GM18498 (cell line): ENCODE measurements at regions not wholly inside any gene's neighbourhood (a gene's known extent, or its start where the extent isn't known, plus 50 kb on each side); places are given as distances from the start of the nearest gene placed in this dataset.

ENCODE experiments used
- ATAC-seq: cut with Tn5 transposase; IDR thresholded peaks from one replicate; pipeline ENCODE4 v1.9.1; 2021; ENCODE audit warnings: mild to moderate bottlenecking, moderate library complexity; ENCODE audit not compliant: unreplicated experiment

DNA sequence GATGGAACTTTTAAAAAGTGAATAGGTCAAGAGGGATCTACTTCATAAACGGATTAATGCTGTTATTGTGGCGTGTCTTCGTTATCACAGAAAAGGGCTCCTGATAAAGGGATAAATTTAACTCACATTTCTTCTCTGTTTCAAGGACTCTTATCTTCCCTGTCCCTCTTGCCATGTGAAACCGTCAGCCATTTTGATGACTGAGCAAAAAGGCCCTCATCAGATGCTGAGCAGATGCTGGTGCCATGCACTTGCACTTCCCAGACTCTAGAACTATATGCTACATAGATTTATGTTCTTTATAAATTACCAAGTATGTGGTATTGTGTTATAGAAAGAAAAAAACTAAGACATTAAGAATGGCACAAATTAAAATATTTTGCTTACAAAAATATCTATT is 1011.8 kb upstream of the GBE1 start:
- no peak for ATAC-seq

DNA sequence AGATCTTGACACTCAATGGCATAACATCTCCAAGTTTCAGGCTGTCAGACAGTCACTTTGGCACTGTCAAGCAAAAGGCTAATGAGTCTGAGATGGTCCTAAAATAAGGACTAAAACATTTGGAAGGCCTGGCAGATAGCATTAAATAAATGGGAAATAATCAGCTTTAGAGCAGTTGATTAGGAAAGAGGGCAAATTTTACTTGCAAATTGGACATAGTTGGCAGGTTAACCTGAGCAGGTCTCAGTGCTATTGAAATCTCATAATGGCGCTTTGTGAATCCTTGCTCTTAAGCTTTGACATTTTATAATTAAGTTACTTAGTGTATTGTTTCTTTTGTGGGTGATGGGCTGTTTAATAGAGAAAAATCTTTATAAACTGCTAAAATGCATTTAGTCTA is 1003.1 kb upstream of the GBE1 start:
- ATAC-seq, result no peak

DNA sequence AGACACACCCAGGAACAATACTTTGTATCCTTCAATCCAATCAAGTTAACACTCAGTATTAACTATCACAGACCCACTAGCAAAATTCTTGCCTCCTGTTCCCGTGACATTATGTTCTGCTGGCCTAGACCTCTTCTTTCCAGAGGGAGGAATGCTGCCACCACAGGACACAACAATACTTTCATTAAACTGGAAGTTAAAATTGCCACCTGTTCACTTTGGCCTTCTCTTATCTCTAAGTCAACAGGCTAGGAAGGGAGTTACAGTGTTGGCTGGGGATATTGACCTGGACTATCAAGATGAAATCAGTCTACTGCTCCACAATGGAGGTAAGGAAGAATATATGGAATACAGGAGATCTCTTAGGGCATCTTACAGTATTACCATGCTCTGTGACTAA is 1000.4 kb upstream of the GBE1 start:
- no peak for ATAC-seq

DNA sequence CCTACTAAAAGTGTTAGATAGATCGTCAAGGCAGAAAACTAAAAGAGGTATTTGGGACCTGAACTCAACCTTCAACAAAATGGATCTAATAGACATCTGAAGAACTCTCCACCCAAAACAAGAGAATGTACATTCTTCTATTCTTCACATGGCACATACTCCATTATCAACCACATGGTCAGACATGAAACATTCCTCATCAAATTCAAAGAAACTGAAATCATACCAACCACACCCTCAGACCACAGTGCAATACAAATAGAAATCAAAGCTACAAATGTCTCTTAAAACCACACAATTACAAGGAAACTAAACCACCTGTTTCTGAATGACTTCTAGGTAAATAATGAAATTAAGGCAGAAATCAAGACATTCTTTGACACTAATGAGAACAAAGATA is 984.1 kb upstream of the GBE1 start:
- no peak for ATAC-seq

DNA sequence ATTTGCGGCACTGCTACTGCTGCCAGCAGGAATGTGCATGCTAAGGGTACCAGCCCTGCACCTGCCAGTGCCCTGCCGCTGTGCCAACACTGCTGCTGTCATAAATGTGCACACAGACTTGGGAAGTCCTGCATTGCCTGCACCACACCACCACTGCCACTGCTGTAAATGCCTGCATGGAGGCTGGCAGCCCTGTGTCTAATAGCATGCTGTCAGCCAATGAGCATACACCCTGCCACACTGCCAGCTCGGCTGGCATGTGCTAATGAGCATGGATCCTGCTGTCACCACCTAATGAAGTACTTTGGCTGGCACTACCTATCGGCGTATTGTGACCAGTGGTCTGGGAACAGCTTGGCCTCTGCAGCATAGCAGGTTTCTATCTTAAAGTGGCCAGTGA is 981.8 kb upstream of the GBE1 start:
- ATAC-seq, result no peak

DNA sequence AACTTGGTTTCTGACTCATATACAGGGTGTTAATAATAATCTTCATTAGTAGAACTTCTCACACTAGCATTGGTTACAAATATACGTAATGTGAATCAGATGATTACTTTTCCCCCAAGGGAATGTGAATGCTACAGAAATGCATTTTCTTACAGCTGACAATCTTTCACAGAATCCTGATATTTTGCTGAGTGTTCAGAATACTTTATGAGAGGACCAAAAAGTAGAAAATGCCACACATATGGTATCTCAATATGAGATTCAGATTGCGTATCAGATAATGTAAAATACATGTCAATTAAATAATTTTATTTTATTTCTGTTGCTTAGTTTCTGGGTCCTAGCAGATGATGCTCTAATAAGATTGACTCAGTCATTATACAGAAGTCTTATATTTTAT is 979.9 kb upstream of the GBE1 start:
- no peak for ATAC-seq

DNA sequence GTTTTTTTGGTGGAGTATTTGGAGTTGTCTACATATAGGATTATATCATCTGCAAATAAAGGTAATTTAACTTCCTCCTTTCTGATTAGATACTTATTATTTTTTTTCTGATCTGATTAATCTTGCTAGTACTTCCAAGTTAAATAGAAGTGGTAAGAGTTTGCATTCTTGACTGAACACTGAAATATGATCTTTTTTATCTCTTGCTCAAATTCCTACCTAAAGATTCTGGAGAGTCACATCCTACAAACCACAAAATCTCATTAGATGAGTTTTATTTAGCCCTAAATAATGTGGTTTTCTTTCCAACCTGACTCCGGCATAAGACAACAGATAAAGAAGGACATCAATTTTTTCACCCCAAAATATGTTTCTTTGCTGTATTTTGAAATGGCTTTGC is 977.9 kb upstream of the GBE1 start:
- no peak for ATAC-seq

DNA sequence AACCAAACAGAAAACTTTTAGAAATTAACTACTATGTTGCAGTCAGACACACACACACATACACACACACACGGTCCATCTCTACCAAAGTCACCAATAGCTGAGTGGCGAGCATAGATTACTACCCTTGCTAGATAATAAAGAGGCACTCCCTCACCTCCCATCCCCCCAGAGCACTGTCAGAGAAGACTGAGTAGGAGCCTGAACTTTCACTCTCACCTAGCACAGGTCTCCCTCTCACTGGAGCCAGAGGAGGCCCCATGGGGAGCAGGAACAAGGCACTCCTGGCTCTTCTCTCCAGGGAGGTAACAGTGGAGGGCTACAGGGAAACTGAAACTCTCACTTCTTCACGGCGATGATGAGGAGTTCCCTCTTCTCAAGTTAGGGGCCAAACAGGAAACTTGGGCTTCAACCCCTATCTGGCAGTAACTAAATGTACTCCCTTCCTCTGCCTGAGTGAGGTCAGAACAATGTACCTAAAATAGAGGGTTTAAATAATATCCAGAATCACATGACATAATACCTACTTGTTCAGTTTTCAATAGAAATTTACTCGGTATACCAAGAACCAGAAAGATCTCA is 975.3 kb upstream of the GBE1 start:
- no peak for ATAC-seq

DNA sequence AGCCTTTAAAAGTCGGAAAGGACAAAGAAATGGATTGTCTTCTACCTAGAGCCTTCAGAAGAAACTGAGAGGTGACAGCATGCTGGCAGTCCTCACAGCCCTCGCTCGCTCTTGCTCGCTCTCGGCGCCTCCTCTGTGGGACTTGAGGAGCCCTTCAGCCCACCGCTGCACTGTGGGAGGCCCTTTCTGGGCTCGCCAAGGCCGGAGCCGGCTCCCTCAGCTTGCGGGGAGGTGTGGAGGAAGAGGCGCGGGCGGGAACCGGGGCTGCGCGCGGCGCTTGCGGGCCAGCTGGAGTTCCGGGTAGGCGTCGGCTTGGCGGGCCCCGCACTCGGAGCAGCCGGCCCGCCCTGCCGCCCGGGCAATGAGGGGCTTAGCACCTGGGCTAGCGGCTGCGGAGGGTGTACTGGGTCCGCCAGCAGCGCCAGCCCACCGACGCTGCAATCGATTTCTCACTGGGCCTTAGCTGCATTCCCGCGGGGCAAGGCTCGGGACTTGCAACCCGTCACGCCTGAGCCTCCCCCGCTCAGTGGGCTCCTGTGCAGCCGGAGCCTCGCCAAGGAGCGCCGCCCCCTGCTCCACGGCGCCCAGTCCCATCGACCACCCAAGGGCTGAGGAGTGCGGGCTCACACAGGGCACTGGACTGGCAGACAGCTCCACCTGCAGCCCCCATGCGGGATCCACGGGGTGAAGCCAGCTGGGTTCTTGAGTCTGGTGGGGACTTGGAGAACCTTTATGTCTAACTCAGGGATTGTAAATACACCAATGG is 953.8 kb upstream of the GBE1 start:
- no peak for ATAC-seq

DNA sequence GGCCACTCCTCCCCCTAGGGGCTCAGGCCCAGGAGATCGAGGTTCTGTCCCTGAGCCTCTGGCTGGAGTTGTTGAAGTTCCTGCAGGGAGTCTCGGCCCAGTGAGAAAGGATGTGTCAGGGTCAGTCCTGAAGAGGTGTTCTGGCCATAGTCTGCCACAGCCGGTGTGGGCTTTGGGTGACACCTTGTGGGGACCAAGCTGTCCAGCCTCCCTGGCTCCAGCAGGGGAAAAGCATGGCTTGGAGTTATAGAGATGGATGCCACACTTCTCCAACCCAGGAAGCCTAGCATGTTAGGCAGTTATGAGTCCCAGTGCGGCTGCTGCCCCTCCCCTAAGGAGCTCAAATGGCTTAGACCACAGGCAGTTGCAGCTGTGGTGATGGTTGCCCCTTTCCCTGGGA is 945.6 kb upstream of the GBE1 start:
- ATAC-seq, result no peak

DNA sequence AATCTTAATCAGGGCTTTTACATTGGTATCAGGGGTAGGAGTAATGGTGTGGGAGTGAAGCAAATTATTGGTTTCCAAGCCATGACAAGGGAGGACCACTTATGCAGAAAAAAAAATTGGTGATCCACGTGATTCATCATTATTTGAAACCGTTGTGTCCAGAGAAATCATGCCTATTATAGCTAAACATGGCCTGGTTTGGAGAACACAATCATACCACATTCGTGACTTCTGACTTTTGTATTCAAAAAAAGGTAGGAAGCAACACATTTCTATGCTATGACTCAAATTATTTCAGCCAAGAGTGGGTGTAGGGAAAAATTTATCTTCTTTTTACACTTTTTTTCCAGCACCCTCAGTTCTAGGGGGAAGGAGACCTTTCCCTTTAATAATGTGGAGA is 924.3 kb upstream of the GBE1 start:
- no peak for ATAC-seq

DNA sequence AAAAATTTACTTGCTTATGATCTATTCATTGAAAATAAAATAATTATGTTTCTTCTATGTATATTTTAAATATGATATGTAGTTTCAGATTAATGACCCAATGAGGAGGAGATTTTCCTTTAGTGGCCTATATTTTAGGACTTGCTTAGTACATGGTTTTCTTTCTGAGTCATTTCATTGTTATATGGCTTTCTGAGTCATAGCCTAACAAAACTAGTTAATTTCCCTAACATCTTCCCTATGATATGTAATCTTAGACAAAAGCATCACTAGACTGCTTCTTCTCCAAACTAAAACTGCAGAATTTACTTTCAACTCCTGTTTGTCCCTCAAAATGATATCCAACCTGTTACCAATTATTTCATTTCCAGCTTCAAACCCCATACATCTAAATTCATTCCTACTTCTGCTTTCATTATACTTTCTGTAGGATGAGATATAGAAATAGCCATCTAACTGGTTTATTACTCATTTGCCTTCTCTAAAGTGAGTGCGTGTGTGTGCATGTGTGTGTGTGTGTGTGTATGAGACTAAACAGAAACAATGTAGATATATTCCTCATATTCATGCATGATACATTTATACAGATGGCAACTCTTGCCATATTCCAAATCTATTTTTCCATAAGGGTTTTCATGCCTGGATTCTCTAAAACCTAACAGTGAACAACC is 915.0 kb upstream of the GBE1 start:
- ATAC-seq, result no peak

DNA sequence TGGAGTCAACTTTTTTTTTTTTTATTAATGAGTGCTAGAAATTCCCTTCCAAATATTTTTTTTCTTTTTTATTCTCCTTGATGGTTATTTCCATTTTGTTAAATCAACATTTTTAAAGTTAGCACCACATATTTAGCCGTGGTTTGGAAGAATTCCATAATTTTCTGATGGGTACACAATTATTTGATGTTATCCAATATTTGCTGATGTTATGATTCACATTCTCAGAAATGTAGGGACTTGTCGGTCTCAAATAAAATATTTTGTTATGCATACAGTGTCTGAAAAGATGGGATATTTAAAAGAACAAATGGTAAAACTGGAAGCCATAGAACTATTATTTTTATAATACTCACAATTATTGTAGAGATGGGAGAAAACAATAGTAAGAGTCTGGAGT is 911.5 kb upstream of the GBE1 start:
- ATAC-seq, result no peak

DNA sequence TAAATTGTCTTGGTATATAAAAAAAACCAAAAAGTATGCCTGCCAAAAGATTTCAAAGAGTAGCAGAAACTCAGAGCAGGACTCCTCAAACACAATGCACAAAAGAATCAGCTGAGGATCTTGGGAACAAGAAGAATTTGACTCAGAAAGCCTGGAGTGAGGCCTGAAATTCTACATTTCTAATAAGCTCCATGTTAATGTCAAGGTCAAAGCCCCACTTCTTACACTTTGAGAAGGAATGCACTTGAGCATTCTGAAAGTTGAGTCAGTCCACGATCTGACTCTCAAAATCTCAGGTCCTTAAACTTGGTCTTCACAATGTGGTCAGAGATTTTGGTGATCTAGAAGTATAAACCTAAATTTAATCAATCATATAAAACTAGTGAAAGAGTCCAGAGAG is 910.0 kb upstream of the GBE1 start:
- ATAC-seq, result no peak

DNA sequence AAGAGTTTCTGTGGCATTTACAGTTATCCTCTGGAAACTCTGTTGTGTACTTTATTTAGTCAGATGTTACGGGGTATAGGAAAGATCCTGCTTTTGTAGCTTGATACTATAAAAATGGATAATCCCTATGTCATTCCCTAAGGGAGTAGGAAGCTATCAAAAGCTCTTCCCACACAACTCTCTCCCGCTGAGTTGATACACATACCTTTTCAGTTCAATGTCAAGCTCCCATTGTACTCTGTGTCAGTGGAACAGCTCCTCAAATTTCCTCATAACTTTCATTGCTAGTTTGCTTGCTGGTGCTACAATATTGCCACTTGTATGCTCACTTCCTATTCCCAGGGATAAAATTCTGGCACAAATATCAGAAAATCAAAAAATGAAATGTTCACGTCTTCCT is 893.3 kb upstream of the GBE1 start:
- ATAC-seq, result no peak

DNA sequence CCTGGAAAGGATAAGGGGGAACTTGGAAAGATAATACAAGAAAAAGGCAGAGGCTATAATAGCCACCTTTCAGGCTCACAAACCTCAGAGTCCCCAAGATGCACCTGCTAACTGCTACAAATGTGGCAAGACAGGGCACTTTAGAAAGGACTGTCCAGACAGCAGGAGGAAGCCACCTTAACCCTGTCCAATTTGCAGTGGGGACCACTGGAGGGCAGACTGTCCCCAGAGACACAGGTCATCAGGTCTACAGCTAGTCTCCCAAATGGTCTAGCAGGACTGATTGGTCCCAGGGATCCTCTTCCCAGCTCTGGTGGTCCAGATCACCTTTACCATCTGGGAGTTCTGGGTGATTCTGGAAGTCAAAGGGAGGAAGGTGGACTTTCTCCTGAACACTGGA is 882.5 kb upstream of the GBE1 start:
- no peak for ATAC-seq

DNA sequence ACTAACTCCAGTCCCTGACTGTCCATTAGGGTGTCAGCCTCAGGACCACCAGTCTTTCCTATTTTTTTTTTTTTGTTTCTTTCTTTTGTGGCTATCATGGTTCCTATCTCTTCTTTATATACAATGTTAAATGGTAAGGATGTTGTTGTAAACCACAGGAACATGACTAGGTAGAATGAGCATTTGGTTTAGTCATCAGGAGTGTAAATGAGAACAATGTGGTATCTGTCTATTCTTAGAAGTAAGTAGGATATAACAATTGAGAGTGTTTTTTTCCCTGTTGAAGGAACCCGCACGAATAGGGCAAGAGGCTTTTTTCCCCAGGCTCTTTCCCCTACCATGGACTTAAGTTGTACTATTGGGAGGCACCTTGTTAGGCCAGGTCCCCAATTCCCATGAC is 880.3 kb upstream of the GBE1 start:
- no peak for ATAC-seq

DNA sequence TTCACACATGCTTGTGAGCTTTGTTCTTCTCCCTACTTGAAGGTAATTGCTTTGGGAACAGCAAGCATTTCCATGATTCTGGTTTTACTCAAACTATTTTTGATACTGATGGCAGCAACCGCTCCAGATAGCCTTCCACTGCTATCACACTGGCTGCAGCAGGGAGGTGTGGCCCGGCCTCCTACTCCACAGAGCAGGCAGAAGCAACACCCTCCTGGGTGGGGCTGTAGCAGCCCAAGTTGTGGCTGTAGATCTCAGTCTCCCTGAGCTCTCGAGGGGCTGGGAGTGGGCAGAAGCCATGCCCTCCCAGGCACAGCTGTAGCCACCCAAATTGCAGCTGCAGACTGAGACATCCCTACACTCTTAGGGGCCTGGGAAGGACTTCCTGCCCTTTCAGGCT is 878.8 kb upstream of the GBE1 start:
- ATAC-seq, result no peak

DNA sequence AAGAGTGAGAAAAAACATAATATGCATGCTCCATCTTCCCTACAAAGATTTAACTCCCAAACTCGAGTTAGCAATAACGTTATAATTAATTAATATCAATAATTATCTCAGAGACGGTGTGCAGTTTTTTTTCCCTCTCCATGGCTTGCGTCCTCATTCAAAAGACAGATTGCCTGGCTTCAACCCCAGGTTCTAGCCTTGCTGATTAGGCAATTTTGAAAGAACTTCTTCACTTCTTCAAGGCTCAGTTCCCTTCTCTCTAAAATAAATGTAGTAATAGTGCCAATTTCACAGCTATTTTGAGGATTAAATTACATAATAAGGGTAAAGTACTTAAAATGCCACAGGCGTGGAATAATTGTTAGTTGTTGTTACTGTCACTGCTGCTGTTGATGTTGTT is 876.1 kb upstream of the GBE1 start:
- ATAC-seq, result no peak

DNA sequence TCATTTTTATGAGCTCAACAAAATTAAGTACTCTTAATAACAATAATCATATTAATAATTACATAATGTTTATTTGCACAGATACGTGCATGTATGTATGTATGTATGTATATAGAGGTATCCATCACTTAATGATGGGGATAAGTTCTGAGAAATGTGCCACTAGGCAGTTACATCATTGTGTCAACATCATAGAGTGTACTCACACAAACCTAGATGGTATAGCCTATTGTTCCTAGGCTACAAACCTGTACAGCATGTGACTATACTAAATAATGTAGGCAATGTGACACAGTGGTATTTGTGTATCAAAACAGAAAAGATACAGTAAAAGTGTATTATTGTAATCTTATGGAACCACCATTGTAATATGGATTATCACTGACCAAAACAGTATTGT is 874.7 kb upstream of the GBE1 start:
- ATAC-seq, result no peak

DNA sequence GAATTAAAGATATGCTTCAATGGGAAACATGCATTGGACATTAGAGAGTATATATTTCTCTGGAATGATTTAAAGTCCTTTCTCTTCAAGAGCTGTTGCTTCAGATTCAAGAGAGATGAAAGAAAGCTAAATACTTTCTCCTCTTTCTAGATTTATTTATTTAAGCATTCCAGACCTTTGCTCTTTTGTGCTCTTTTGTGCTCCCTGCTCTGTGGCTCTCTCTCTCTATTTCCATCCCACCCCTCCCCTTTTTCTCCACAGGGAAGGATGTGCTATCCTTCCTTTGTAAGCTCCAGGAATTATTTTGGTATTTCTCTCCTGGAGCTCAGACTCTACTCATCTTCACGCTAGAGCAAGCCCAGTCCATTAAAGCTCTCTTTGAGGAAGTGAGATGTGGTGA is 871.9 kb upstream of the GBE1 start:
- no peak for ATAC-seq

DNA sequence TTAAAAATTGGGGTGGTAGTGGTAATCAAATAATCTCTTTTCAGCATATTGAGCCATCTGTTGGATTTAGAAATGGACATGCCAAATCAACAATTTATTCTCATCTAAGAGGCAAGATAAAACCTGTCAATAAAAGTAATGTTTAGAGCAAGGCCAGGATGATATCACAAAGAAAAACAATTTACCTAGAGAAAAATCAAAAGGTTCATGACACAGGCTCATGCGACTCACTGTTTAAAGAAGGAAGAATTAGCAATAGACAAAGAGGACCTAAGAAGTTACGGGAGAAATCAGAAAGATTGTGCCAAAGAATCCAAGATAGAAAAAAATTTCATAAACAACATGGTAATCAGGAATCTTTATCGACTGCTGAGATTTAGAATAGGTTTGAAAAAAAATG is 868.5 kb upstream of the GBE1 start:
- no peak for ATAC-seq
